HepG2 (cell line): ENCODE measurements at regions not wholly inside any gene's neighbourhood (a gene's known extent, or its start where the extent isn't known, plus 50 kb on each side); places are given as distances from the start of the nearest gene placed in this dataset.

ENCODE experiments used
- GATAD2A ChIP-seq: IDR thresholded peaks from 2 replicates; pipeline ENCODE4 v1.6.1; 2016
- HIVEP1 ChIP-seq: sonication (generic); formaldehyde crosslinking; IDR thresholded peaks from 2 replicates; pipeline ENCODE4 v1.4.0; 2020; ENCODE audit warnings: mild to moderate bottlenecking, missing genetic modification reagents
- NFATC3 ChIP-seq: sonication (generic); formaldehyde crosslinking; IDR thresholded peaks from 2 replicates; pipeline ENCODE4 v1.5.1; 2020; ENCODE audit warnings: mild to moderate bottlenecking, missing genetic modification reagents
- SALL1 ChIP-seq: sonication (generic); formaldehyde crosslinking; IDR thresholded peaks from 2 replicates; pipeline ENCODE4 v1.8.0; 2022; ENCODE audit warnings: mild to moderate bottlenecking, missing genetic modification reagents
- SNAPC4 ChIP-seq: sonication (generic); formaldehyde crosslinking; IDR thresholded peaks from 2 replicates; pipeline ENCODE4 v1.4.0; 2020; ENCODE audit warnings: mild to moderate bottlenecking, missing genetic modification reagents
- ZNF574 ChIP-seq: sonication (generic); formaldehyde crosslinking; IDR thresholded peaks from 2 replicates; pipeline ENCODE4 v1.4.0; 2020; ENCODE audit warnings: missing genetic modification reagents
- TF ChIP-seq, protein P1 (sequence below): IDR thresholded peaks from 2 replicates; pipeline ENCODE4 v1.6.1; 2016; ENCODE audit warnings: low read depth, control low read depth
- TF ChIP-seq, protein P2 (sequence below): sonication (generic); formaldehyde crosslinking; IDR thresholded peaks from 2 replicates; pipeline ENCODE4 v1.5.1; 2020; ENCODE audit warnings: mild to moderate bottlenecking, missing genetic modification reagents, moderate library complexity
- TF ChIP-seq, protein P3 (sequence below): sonication (generic); formaldehyde crosslinking; IDR thresholded peaks from 2 replicates; pipeline ENCODE4 v1.5.1; 2020; ENCODE audit warnings: missing genetic modification reagents, mild to moderate bottlenecking, borderline replicate concordance
- TF ChIP-seq, protein P4 (sequence below): IDR thresholded peaks from 2 replicates; pipeline ENCODE4 v1.6.1; 2016; ENCODE audit warnings: low read depth, borderline replicate concordance

- no peak for TF ChIP-seq SNAPC4
- TF ChIP-seq, protein P1, sequence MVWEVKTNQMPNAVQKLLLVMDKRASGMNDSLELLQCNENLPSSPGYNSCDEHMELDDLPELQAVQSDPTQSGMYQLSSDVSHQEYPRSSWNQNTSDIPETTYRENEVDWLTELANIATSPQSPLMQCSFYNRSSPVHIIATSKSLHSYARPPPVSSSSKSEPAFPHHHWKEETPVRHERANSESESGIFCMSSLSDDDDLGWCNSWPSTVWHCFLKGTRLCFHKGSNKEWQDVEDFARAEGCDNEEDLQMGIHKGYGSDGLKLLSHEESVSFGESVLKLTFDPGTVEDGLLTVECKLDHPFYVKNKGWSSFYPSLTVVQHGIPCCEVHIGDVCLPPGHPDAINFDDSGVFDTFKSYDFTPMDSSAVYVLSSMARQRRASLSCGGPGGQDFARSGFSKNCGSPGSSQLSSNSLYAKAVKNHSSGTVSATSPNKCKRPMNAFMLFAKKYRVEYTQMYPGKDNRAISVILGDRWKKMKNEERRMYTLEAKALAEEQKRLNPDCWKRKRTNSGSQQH, result no peak
- TF ChIP-seq ZNF574 (CRISPR knock-in tag), result 0 out of 2 replicates have a peak, but pooled peaks have one; percentile 24
- TF ChIP-seq GATAD2A (CRISPR knock-in tag), result no peak
- TF ChIP-seq, protein P2, sequence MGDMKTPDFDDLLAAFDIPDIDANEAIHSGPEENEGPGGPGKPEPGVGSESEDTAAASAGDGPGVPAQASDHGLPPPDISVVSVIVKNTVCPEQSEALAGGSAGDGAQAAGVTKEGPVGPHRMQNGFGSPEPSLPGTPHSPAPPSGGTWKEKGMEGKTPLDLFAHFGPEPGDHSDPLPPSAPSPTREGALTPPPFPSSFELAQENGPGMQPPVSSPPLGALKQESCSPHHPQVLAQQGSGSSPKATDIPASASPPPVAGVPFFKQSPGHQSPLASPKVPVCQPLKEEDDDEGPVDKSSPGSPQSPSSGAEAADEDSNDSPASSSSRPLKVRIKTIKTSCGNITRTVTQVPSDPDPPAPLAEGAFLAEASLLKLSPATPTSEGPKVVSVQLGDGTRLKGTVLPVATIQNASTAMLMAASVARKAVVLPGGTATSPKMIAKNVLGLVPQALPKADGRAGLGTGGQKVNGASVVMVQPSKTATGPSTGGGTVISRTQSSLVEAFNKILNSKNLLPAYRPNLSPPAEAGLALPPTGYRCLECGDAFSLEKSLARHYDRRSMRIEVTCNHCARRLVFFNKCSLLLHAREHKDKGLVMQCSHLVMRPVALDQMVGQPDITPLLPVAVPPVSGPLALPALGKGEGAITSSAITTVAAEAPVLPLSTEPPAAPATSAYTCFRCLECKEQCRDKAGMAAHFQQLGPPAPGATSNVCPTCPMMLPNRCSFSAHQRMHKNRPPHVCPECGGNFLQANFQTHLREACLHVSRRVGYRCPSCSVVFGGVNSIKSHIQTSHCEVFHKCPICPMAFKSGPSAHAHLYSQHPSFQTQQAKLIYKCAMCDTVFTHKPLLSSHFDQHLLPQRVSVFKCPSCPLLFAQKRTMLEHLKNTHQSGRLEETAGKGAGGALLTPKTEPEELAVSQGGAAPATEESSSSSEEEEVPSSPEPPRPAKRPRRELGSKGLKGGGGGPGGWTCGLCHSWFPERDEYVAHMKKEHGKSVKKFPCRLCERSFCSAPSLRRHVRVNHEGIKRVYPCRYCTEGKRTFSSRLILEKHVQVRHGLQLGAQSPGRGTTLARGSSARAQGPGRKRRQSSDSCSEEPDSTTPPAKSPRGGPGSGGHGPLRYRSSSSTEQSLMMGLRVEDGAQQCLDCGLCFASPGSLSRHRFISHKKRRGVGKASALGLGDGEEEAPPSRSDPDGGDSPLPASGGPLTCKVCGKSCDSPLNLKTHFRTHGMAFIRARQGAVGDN (CRISPR knock-in tag), result peak; percentile 25; the same call in 1 of the 2 replicates
- TF ChIP-seq, protein P3, sequence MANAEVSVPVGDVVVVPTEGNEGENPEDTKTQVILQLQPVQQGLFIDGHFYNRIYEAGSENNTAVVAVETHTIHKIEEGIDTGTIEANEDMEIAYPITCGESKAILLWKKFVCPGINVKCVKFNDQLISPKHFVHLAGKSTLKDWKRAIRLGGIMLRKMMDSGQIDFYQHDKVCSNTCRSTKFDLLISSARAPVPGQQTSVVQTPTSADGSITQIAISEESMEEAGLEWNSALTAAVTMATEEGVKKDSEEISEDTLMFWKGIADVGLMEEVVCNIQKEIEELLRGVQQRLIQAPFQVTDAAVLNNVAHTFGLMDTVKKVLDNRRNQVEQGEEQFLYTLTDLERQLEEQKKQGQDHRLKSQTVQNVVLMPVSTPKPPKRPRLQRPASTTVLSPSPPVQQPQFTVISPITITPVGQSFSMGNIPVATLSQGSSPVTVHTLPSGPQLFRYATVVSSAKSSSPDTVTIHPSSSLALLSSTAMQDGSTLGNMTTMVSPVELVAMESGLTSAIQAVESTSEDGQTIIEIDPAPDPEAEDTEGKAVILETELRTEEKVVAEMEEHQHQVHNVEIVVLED (CRISPR knock-in tag), result no peak
- TF ChIP-seq, protein P4, sequence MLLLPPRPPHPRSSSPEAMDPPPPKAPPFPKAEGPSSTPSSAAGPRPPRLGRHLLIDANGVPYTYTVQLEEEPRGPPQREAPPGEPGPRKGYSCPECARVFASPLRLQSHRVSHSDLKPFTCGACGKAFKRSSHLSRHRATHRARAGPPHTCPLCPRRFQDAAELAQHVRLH (CRISPR knock-in tag), result peak; percentile 54; the same call in 1 of the 2 replicates
- TF ChIP-seq SALL1 (CRISPR knock-in tag), result peak; percentile 21; the same call in 1 of the 2 replicates
- TF ChIP-seq NFATC3 (CRISPR knock-in tag), result no peak
- peak; percentile 49; the same call in 1 of the 2 replicates for TF ChIP-seq HIVEP1 (CRISPR knock-in tag)
- TF ChIP-seq, all 625 proteins: peak for 53
Observed at GRCh38 chr20:25139029-25139705, 56.3 kb upstream of the ENTPD6 start (continued).
